ENCODE measurements at regions not wholly inside any gene's neighbourhood (a gene's known extent, or its start where the extent isn't known, plus 50 kb on each side); places are given as distances from the start of the nearest gene placed in this dataset.

DNA sequence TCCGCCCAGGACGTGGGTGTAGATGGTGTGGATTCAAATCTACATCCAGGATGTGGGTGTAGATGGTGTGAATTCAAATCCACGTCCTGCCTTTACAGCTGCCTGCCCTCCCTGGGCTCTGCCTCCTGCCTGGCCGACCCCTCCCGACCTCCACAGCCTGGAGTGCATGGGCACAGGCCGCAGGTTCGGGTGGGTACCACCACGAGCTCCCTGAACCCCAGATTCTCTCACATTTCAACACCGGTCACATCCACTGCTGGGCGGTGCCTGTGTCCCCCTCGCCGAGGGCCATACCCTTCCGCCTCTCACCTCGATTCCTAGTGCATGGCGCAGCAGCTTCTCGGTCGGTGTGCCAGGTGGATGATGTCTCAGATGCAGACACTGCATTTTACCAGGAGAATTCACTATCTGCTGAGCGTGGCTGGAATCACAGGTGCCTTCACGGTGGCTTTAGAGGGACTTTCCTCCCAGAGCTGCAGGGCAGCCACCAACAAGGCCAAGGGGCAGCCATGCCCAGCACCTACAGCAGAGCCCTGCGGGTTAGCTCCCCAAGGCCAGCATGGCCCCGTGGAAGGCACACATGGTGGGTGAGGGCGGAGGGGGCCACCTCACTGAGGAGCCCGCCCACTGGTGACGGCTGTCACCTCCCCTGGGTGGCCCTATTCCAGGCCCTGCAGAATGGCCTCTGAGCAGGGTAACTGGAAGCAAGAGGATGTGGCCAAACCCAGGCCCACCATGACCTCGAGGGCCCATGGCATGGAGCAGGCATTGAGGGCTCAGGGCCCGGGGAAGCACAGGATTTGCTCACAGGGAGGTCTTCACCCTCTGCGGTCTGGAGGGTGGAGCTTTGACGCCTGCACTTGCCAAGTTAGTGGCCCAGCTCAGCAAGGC, 638.5 kb downstream of the TBC1D22A start:
- TF ChIP-seq POLR2A (IDR thresholded peaks at IDR 0.05): no peak
- TF ChIP-seq CTCF (IDR thresholded peaks at IDR 0.05): no peak
